Subcutaneous abdominal adipose tissue (tissue), 5 donors: ENCODE measurements at regions not wholly inside any gene's neighbourhood (a gene's known extent, or its start where the extent isn't known, plus 50 kb on each side); places are given as distances from the start of the nearest gene placed in this dataset.

ENCODE experiments used
- H3K27ac ChIP-seq: one replicate; pipeline ENCODE4 v1.7.0; 2013; ENCODE audit warnings: low read depth, mild to moderate bottlenecking, inconsistent platforms, low read length, moderate library complexity
- H3K27me3 ChIP-seq, 5 donors: one replicate each; pipeline ENCODE4 v1.7.0; 2013; ENCODE audit warnings: low read length in 5 of 5, inconsistent platforms in 1 of 5; ENCODE audit not compliant: control insufficient read depth in 5 of 5, insufficient read depth in 4 of 5
- H3K36me3 ChIP-seq, 5 donors: one replicate each; pipeline ENCODE4 v1.7.0; 2013; ENCODE audit warnings: low read length in 5 of 5; ENCODE audit not compliant: control insufficient read depth in 5 of 5, insufficient read depth in 5 of 5
- H3K4me1 ChIP-seq, 5 donors: one replicate each; pipeline ENCODE4 v1.7.0; 2013; ENCODE audit warnings: low read length in 5 of 5, mild to moderate bottlenecking in 3 of 5, moderate library complexity in 1 of 5; ENCODE audit not compliant: control insufficient read depth in 5 of 5, insufficient read depth in 5 of 5
- H3K4me3 ChIP-seq, 5 donors: one replicate each; pipeline ENCODE4 v1.7.0; 2013; ENCODE audit warnings: low read length in 5 of 5, low read depth in 1 of 5
- H3K9ac ChIP-seq, 5 donors: one replicate each; pipeline ENCODE4 v1.7.0; 2013; ENCODE audit warnings: low read length in 5 of 5, mild to moderate bottlenecking in 4 of 5, moderate library complexity in 3 of 5
- H3K9me3 ChIP-seq, 5 donors: one replicate each; pipeline ENCODE4 v1.7.0; 2013; ENCODE audit warnings: low read length in 5 of 5; ENCODE audit not compliant: control insufficient read depth in 5 of 5
- donor health status: healthy.
- donor health status: healthy.
- donor health status: healthy.
- donor health status: healthy.
- donor health status: healthy.

GRCh38 chr18:75124551-75124950, 84.4 kb downstream of the PTGR3 start:
- no peaks in the 10 kb centered on the region for H3K4me1 ChIP-seq
- no peak overlapping the region for H3K27ac ChIP-seq
- H3K36me3 ChIP-seq = no peaks in the 10 kb centered on the region
- H3K27me3 ChIP-seq = no peaks in the 10 kb centered on the region
- no peaks in the 10 kb centered on the region for H3K9me3 ChIP-seq
- no peak overlapping the region for H3K9ac ChIP-seq
- H3K4me3 ChIP-seq = no peak overlapping the region

DNA sequence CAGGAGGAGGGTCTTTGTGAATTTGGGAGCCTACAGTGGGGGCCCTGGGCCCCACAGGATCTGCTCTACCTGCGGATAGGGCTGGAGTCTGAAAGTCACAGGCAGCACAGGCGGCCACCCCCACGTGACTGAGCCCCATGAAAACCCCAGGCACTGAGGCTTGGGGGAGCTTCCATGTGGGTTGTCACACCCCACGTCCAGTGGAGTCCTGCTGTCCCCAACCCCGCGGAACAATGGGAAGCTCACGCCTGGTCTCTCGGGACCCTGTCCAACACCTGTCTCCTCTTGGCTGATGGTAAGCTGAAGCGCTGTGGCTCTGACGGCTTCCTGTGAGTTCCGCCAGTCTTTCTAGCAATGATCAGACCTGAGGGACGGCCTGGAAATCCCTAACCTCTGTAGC, 85.8 kb downstream of the PTGR3 start:
- Histone ChIP-seq H3K27ac (no peak overlapping the region), H3K4me1 (no peaks in the 10 kb centered on the region), H3K9me3 (peaks cover 0 to 2% (median 0%) of the 10 kb centered on the region in 5 donors), H3K9ac (no peak overlapping the region), H3K27me3 (no peaks in the 10 kb centered on the region), H3K4me3 (no peak overlapping the region), H3K36me3 (no peaks in the 10 kb centered on the region)

- Histone ChIP-seq H3K27ac (no peak overlapping the region), H3K36me3 (no peaks in the 10 kb centered on the region), H3K9me3 (peaks cover 0 to 2% (median 0%) of the 10 kb centered on the region in 5 donors)
Measured at GRCh38 chr18:75122334-75122958, 86.5 kb downstream of the PTGR3 start.

GRCh38 chr18:75121266-75121665, 87.7 kb downstream of the PTGR3 start:
- no peak overlapping the region for H3K27ac ChIP-seq
- peaks cover 0 to 2% (median 0%) of the 10 kb centered on the region in 5 donors for H3K9me3 ChIP-seq
- H3K4me3 ChIP-seq = no peak overlapping the region

More at GRCh38 chr18:75122334-75122958, 86.5 kb downstream of the PTGR3 start:
- Histone ChIP-seq H3K27me3 (no peaks in the 10 kb centered on the region), H3K4me3 (no peak overlapping the region), H3K9ac (no peak overlapping the region), H3K4me1 (no peaks in the 10 kb centered on the region)

GRCh38 chr18:75120521-75120920, 88.4 kb downstream of the PTGR3 start:
- H3K4me3 ChIP-seq = no peak overlapping the region
- no peaks in the 10 kb centered on the region for H3K4me1 ChIP-seq
- peaks cover 0 to 2% (median 0%) of the 10 kb centered on the region in 5 donors for H3K9me3 ChIP-seq
- peaks cover 0 to 6% (median 0%) of the 10 kb centered on the region in 5 donors for H3K27me3 ChIP-seq
- H3K36me3 ChIP-seq = no peaks in the 10 kb centered on the region
- no peak overlapping the region for H3K27ac ChIP-seq
- no peak overlapping the region for H3K9ac ChIP-seq

More at GRCh38 chr18:75121266-75121665, 87.7 kb downstream of the PTGR3 start:
- Histone ChIP-seq H3K27me3 (peaks cover 0 to 6% (median 0%) of the 10 kb centered on the region in 5 donors), H3K9ac (no peak overlapping the region), H3K4me1 (no peaks in the 10 kb centered on the region), H3K36me3 (no peaks in the 10 kb centered on the region)

DNA sequence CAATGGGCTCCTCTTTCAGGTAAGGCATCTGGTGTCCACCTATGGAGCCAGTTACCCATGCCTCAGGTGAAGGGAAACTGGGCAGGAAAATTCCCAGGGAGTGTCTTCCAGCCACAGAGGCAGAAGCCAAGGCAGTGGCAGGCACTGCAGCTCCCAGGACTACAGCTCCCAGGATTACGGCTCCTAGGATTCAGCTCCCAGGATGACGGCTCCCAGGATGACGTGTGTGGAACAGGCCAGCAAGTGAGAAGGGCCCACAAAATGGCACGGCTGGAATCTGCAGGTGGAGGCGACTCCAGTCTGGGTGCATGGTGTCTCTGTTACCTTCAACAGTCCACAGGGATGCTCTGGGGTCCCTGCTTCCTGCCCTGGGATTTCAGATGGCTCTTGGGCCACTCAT, 92.1 kb downstream of the PTGR3 start:
- Histone ChIP-seq H3K9ac (no peak overlapping the region), H3K4me1 (no peaks in the 10 kb centered on the region), H3K4me3 (no peak overlapping the region), H3K9me3 (peaks cover 0 to 2% (median 0%) of the 10 kb centered on the region in 5 donors), H3K27me3 (peaks cover 0 to 6% (median 0%) of the 10 kb centered on the region in 5 donors), H3K36me3 (no peaks in the 10 kb centered on the region), H3K27ac (no peak overlapping the region)

DNA sequence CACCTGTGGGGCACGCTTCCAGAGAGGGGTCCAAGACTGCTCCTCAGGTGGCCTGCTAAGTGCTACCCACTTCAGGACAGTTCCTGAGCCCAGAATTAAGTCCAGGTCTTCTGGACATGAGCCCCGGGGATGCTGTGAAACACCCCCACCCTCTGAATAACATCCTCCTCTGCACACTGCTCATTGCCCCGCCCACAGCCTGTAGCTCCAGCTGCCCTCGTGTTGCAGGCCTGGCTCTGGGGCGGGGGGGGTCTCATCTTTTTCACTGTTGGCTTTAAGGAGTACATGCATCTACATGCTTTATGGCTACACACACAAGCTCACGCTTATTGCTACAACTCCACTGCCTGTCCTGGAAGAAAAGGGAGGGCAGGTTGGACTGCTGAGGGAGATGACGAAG, 92.8 kb downstream of the PTGR3 start:
- H3K27ac ChIP-seq = no peak overlapping the region
- no peaks in the 10 kb centered on the region for H3K4me1 ChIP-seq
- H3K36me3 ChIP-seq = no peaks in the 10 kb centered on the region
- peaks cover 0 to 2% (median 0%) of the 10 kb centered on the region in 5 donors for H3K9me3 ChIP-seq
- no peak overlapping the region for H3K9ac ChIP-seq
- no peak overlapping the region for H3K4me3 ChIP-seq
- H3K27me3 ChIP-seq = peaks cover 0 to 6% (median 0%) of the 10 kb centered on the region in 5 donors

DNA sequence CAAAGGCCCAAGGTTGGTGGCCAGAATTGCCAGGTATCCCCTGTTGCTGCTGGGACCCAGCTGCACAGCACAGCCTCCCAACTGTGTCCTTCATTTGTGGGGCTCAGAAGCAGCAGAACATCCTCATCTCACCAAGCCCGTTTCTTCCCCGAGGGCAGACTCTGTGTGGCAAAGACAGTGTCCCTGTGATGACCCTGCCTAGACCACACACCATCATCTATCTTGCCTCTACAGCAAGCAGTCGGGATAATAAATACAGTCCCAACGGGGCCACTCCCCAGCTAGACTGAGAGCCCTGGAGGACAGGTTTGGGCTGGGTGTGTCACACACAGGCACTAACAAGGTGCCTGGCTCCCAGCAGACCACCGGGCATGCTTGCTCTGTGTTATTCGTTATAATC, 93.4 kb downstream of the PTGR3 start:
- H3K9ac ChIP-seq = no peak overlapping the region
- H3K4me3 ChIP-seq = no peak overlapping the region
- H3K9me3 ChIP-seq = peaks cover 0 to 2% (median 0%) of the 10 kb centered on the region in 5 donors
- peaks cover 0 to 6% (median 0%) of the 10 kb centered on the region in 5 donors for H3K27me3 ChIP-seq
- H3K4me1 ChIP-seq = no peaks in the 10 kb centered on the region
- no peaks in the 10 kb centered on the region for H3K36me3 ChIP-seq
- no peak overlapping the region for H3K27ac ChIP-seq
